GM12872 (cell line): ENCODE measurements at regions not wholly inside any gene's neighbourhood (a gene's known extent, or its start where the extent isn't known, plus 50 kb on each side); places are given as distances from the start of the nearest gene placed in this dataset.

Experiments
- CTCF ChIP-seq: IDR thresholded peaks from 3 replicates; pipeline ENCODE4 v1.5.1; 2011; ENCODE audit warnings: low read depth, mild to moderate bottlenecking, low read length, moderate library complexity; ENCODE audit not compliant: insufficient read depth

- TF ChIP-seq CTCF = no peak
Observed at GRCh38 chr22:44398856-44399837, 86.4 kb upstream of the SHISAL1 start.

DNA sequence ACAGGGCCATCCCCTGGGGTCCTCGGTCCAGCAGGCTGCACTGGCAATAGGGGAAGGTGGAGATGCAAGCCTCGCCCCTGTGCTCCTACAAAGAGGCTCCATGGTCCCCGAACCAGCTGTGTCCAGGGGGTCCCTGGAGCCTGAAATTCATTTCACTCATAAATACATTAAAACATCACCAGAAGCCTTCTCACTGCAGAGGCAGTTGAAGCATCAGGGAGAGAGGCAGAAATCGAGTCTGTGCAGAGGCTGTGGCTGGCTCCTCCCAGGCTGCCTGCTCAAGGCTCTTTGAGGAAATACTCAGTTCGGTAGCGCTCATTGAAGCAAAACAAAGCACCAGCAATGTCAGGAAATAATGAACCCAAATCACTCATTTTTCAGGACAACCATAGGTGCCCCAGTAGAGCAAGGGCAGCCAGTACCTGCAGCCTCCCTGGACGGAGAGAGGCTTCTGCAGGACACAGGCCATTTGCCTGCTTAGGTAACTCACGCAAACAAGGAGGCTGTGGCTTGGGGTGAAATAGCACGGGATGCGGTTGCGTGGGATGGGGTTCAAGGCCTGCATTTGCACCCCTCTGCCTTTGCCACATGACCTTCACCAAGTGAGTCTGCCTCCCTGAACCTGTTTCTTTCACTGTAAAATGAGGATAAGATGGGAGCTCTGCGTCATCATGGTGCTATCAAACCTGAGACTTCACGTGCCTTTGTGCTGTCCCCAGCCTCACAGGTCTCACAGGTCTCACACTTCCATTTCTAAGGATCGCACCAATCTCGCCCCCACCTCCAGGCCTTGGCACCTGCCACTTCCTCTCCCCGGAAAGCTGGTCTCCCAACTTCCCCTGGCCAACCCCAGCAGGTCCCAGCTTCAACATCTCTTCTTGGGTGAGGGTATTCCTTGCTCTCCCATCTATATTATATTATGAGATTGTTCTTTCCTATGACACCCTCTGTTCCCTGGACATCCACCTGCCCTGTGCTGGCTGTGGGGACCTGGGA is 84.3 kb upstream of the SHISAL1 start:
- TF ChIP-seq CTCF = no peak

GRCh38 chr22:44396021-44396726 is 83.4 kb upstream of the SHISAL1 start:
- TF ChIP-seq CTCF = no peak

- no peak for TF ChIP-seq CTCF
Observed at GRCh38 chr22:44395118-44396005, 82.6 kb upstream of the SHISAL1 start.

GRCh38 chr22:44394246-44395117 is 81.7 kb upstream of the SHISAL1 start:
- TF ChIP-seq CTCF = no peak

GRCh38 chr22:44393066-44393465 is 80.3 kb upstream of the SHISAL1 start:
- no peak for TF ChIP-seq CTCF
